K562 (cell line): ENCODE measurements at regions not wholly inside any gene's neighbourhood (a gene's known extent, or its start where the extent isn't known, plus 50 kb on each side); places are given as distances from the start of the nearest gene placed in this dataset.

Experiments
- ATAC-seq: fragments of 200-7000 bp; cut with Tn5 transposase; 3 replicates; pipeline ENCODE4 v1.9.1; 2020; ENCODE audit warnings: moderate library complexity
- BruUV-seq: library from RNA; stranded (reverse); fragments of 400-500 nt; replicated peaks from 2 replicates; lab custom pipeline; 2021; lab: Mats Ljungman, UMichigan
- CTCF ChIA-PET: fragments of 300-600 bp; formaldehyde crosslinking; extraction: SDS; loops from one replicate; lab custom pipeline; 2021; ENCODE audit warnings: low intra/inter-chr PET ratio; lab: Yijun Ruan, JAX
- POLR2A ChIA-PET: fragments of 300-600, 350-650 bp; sonication (Branson Sonifier 250); formaldehyde crosslinking; extraction: SDS; loops from one replicate; lab custom pipeline; 2021; ENCODE audit warnings: antibody characterized with exemption, inconsistent platforms; lab: Yijun Ruan, JAX
- DNase-seq, 4 experiments: peaks; one replicate each; pipeline versions ENCODE4 v3.0.0 to v3.0.0-alpha.2; 2011 to 2018; ENCODE audit warnings: low spot score in 3 of 4, mixed read lengths in 3 of 4; ENCODE audit errors: extremely low read depth in 1 of 4
- FAIRE-seq: peaks from 2 replicates; lab custom pipeline; 2011; peaks lifted over from hg19 to GRCh38; lab: Jason Lieb, UNC
- H2AFZ ChIP-seq: 2 replicates; pipeline ENCODE4 v1.6.0; 2011; ENCODE audit warnings: low read depth, low read length, control low read depth, inconsistent platforms
- H3K27ac ChIP-seq: fragments of 200-600 bp; 3 replicates; pipeline ENCODE4 v1.8.0; 2011; ENCODE audit warnings: low read depth, mild to moderate bottlenecking, control low read depth, inconsistent platforms, low read length, moderate library complexity, mixed read lengths; ENCODE audit errors: extremely low read depth
- H3K27me3 ChIP-seq, 2 experiments: fragments of 300-600 bp in 1 of 2; 2 replicates in 1 of 2; 3 replicates in 1 of 2; pipeline versions ENCODE4 v1.6.0 to v1.8.0; 2011; ENCODE audit warnings: inconsistent platforms in 2 of 2, low read length in 2 of 2, mild to moderate bottlenecking in 1 of 2, mixed read lengths in 1 of 2, moderate library complexity in 1 of 2; ENCODE audit not compliant: control insufficient read depth in 2 of 2, insufficient read depth in 2 of 2
- H3K36me3 ChIP-seq: fragments of 300-600 bp; 3 replicates; pipeline ENCODE4 v1.8.0; 2011; ENCODE audit warnings: mild to moderate bottlenecking, low read length, inconsistent platforms; ENCODE audit not compliant: control insufficient read depth, insufficient read depth
- H3K4me1 ChIP-seq, 2 experiments: fragments of 200-600 bp in 1 of 2; replicated peaks in 1 of 2; 2 replicates in 1 of 2; 3 replicates in 1 of 2; pipeline versions ENCODE4 v1.5.1 to v1.8.0; 2011; ENCODE audit warnings: inconsistent platforms in 2 of 2, low read length in 2 of 2, mild to moderate bottlenecking in 1 of 2, mixed read lengths in 1 of 2, moderate library complexity in 1 of 2; ENCODE audit not compliant: control insufficient read depth in 2 of 2, insufficient read depth in 2 of 2
- H3K4me2 ChIP-seq: 2 replicates; pipeline ENCODE4 v1.6.1; 2011; ENCODE audit warnings: low read length, control low read depth, inconsistent platforms, mixed read lengths; ENCODE audit not compliant: insufficient read depth
- H3K4me3 ChIP-seq: fragments of 200-600 bp; sonication (generic), shearing (Covaris generic); 2 replicates; pipeline ENCODE4 v1.5.1; 2016; ENCODE audit warnings: control low read depth, inconsistent platforms
- H3K79me2 ChIP-seq: fragments of 200-600 bp; 3 replicates; pipeline ENCODE4 v1.8.0; 2011; ENCODE audit warnings: low read length, inconsistent platforms; ENCODE audit not compliant: control insufficient read depth, insufficient read depth
- H3K9ac ChIP-seq, 2 experiments: 2 replicates each; pipeline versions ENCODE4 v1.6.0 to v1.6.1; 2011; ENCODE audit warnings: low read depth in 2 of 2, low read length in 2 of 2, control low read depth in 1 of 2, inconsistent platforms in 1 of 2, mild to moderate bottlenecking in 1 of 2, mixed read lengths in 1 of 2; ENCODE audit not compliant: insufficient read depth in 1 of 2
- H3K9me1 ChIP-seq: one replicate; pipeline ENCODE4 v1.6.0; 2011; ENCODE audit warnings: inconsistent platforms, mild to moderate bottlenecking, low read length, moderate library complexity; ENCODE audit not compliant: control insufficient read depth, insufficient read depth
- H3K9me3 ChIP-seq: replicated peaks from 2 replicates; pipeline ENCODE4 v1.5.1; 2011; ENCODE audit warnings: low read depth, low read length, inconsistent platforms; ENCODE audit not compliant: control insufficient read depth, insufficient read depth
- H4K20me1 ChIP-seq: replicated peaks from 2 replicates; pipeline ENCODE4 v1.6.1; 2011; ENCODE audit warnings: low read length, inconsistent platforms, mixed read lengths; ENCODE audit not compliant: control insufficient read depth, insufficient read depth
- KLF1 ChIP-seq: fragments of 450-650 bp; IDR thresholded peaks from 2 replicates; pipeline ENCODE4 v1.6.1; 2016; ENCODE audit warnings: missing genetic modification characterization, missing compliant biosample characterization
- RBM15 ChIP-seq: fragments of 200-400 bp; formaldehyde crosslinking; IDR thresholded peaks from 2 replicates; pipeline ENCODE4 v1.6.1; 2018; ENCODE audit warnings: mild to moderate bottlenecking, low read length, moderate library complexity; ENCODE audit not compliant: insufficient read depth
- TAF15 ChIP-seq: fragments of 200-400 bp; formaldehyde crosslinking; IDR thresholded peaks from 2 replicates; pipeline ENCODE4 v1.6.1; 2017; ENCODE audit warnings: mild to moderate bottlenecking, low read depth, low read length, moderate library complexity
- YBX1 ChIP-seq: fragments of 450-650 bp; IDR thresholded peaks from 2 replicates; pipeline ENCODE4 v1.7.1; 2016; ENCODE audit warnings: mild to moderate bottlenecking
- ZFP36 ChIP-seq: fragments of 150-350 bp; IDR thresholded peaks from 2 replicates; pipeline ENCODE4 v1.6.1; 2018; ENCODE audit warnings: low read length, low read depth; ENCODE audit not compliant: partially characterized antibody
- ZNF277 ChIP-seq: fragments of 250-450 bp; sonication (Bioruptor Pico); IDR thresholded peaks from 2 replicates; pipeline ENCODE4 v1.8.0; 2022; ENCODE audit warnings: inconsistent platforms, mild to moderate bottlenecking, moderate library complexity, borderline replicate concordance
- WGBS: fragments of 100-300 bp; shearing (Covaris generic); methylation state at CpG from one replicate; pipeline ENCODE4 v1.1.6; 2016; ENCODE audit warnings: low coverage, mixed read lengths; ENCODE audit not compliant: insufficient coverage; ENCODE audit errors: missing lambda C conversion rate; 5-methylcytosine and 5-hydroxymethylcytosine counted together
- in situ Hi-C: fragments of 300-500 bp; cut with MboI; formaldehyde crosslinking; loops from 4 replicates; pipeline ENCODE4 v1.15.0; 2018; ENCODE audit warnings: inconsistent platforms, mixed read lengths
- intact Hi-C: fragments of 100-400 bp; cut with micrococcal nuclease; formaldehyde crosslinking; loops from 2 replicates; pipeline ENCODE4 v1.14.2; 2022
- TF ChIP-seq, protein P1 (sequence below): fragments of 450-650 bp; IDR thresholded peaks from one replicate; pipeline ENCODE4 v1.6.1; 2018; ENCODE audit warnings: mild to moderate bottlenecking, moderate library complexity; ENCODE audit not compliant: partially characterized antibody
- TF ChIP-seq, protein P2 (sequence below): IDR thresholded peaks from 2 replicates; pipeline ENCODE4 v1.6.1; 2014; ENCODE audit warnings: antibody characterized with exemption

- in situ Hi-C loops: no loop called here
- H3K9ac ChIP-seq: no peak overlapping the region
- TF ChIP-seq ZNF277 (CRISPR knock-in tag) (no peak), YBX1 (no peak), RBM15 (no peak), TAF15 (no peak), KLF1 (tag) (no peak), ZFP36 (no peak)
- TF ChIP-seq, protein P1, sequence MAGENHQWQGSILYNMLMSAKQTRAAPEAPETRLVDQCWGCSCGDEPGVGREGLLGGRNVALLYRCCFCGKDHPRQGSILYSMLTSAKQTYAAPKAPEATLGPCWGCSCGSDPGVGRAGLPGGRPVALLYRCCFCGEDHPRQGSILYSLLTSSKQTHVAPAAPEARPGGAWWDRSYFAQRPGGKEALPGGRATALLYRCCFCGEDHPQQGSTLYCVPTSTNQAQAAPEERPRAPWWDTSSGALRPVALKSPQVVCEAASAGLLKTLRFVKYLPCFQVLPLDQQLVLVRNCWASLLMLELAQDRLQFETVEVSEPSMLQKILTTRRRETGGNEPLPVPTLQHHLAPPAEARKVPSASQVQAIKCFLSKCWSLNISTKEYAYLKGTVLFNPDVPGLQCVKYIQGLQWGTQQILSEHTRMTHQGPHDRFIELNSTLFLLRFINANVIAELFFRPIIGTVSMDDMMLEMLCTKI: no peak
- TF ChIP-seq, protein P2, sequence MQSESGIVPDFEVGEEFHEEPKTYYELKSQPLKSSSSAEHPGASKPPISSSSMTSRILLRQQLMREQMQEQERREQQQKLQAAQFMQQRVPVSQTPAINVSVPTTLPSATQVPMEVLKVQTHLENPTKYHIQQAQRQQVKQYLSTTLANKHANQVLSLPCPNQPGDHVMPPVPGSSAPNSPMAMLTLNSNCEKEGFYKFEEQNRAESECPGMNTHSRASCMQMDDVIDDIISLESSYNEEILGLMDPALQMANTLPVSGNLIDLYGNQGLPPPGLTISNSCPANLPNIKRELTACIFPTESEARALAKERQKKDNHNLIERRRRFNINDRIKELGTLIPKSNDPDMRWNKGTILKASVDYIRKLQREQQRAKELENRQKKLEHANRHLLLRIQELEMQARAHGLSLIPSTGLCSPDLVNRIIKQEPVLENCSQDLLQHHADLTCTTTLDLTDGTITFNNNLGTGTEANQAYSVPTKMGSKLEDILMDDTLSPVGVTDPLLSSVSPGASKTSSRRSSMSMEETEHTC: no peak
Observed at GRCh38 chr20:39909447-39909846, 779.6 kb downstream of the MAFB start.

More at GRCh38 chr20:39909447-39909846, 779.6 kb downstream of the MAFB start:
- no peak overlapping the region for H3K27ac ChIP-seq
- H3K27me3 ChIP-seq: no peaks in the 10 kb centered on the region
- DNase-seq: no peak
- no peak for ATAC-seq
- no peaks in the 10 kb centered on the region for H4K20me1 ChIP-seq
- CTCF ChIA-PET: no interaction called here
- no peaks in the 10 kb centered on the region for H3K9me1 ChIP-seq
- WGBS: 0% methylated on average over 4 of the region's 4 CpGs
- no peak for FAIRE-seq
- no peaks in the 10 kb centered on the region for H3K79me2 ChIP-seq
- H3K9me3 ChIP-seq: peaks cover 2% of the 10 kb centered on the region; the same call in 1 of the 2 replicates
- POLR2A ChIA-PET: no interaction called here
- intact Hi-C loops: no loop called here
- no peak overlapping the region for H3K4me2 ChIP-seq
- H3K36me3 ChIP-seq: no peaks in the 10 kb centered on the region
- H3K4me3 ChIP-seq: no peak overlapping the region
- no TSS peak for BruUV-seq
- H2AFZ ChIP-seq: no peak overlapping the region
- no peaks in the 10 kb centered on the region for H3K4me1 ChIP-seq
